ENCODE measurements at regions not wholly inside any gene's neighbourhood (a gene's known extent, or its start where the extent isn't known, plus 50 kb on each side); places are given as distances from the start of the nearest gene placed in this dataset.

GRCh38 chr3:6112546-6112945, 748.4 kb upstream of the GRM7 start:
- H3K9me3 ChIP-seq (ENCODE audit: control insufficient read depth, low read length) = no peaks in the 10 kb centered on the region
- no peak for TF ChIP-seq CTCF (conservative IDR thresholded peaks at IDR 0.05)
- 85 to 100% methylated on average over 2 to 3 of the region's 3 CpGs for WGBS, 2 experiments (ENCODE audit: insufficient coverage in 1 of 2, insufficient read length in 1 of 2)

GRCh38 chr3:6113338-6113737, 747.6 kb upstream of the GRM7 start:
- Histone ChIP-seq H3K27ac (ENCODE audit: low read depth, low read length) (no peak overlapping the region), H3K36me3 (ENCODE audit: control insufficient read depth, insufficient read depth, low read length) (no peaks in the 10 kb centered on the region), H3K9me3 (ENCODE audit: control insufficient read depth, low read length) (no peaks in the 10 kb centered on the region), H3K4me1 (ENCODE audit: control insufficient read depth, insufficient read depth, low read length) (no peaks in the 10 kb centered on the region), H3K27me3 (ENCODE audit: control insufficient read depth, insufficient read depth, low read length, poor library complexity, severe bottlenecking) (no peaks in the 10 kb centered on the region), H3K9ac (ENCODE audit: extremely low read depth, low read length, poor library complexity, severe bottlenecking) (no peak overlapping the region), H3K4me3 (ENCODE audit: low read length) (no peak overlapping the region)
- no peak for TF ChIP-seq CTCF (conservative IDR thresholded peaks at IDR 0.05)
- no peak for DNase-seq
- H3K4me3 Mint-ChIP-seq = no peak overlapping the region
- no peaks in the 10 kb centered on the region for H3K36me3 Mint-ChIP-seq (ENCODE audit: low read depth)
- H3K27ac Mint-ChIP-seq = no peak overlapping the region
- WGBS, 2 experiments (ENCODE audit: insufficient coverage in 1 of 2, insufficient read length in 1 of 2) = 95 to 100% methylated on average over 2 of the region's 2 CpGs
- H3K27me3 Mint-ChIP-seq (ENCODE audit: insufficient read depth) = no peaks in the 10 kb centered on the region
- H3K9me3 Mint-ChIP-seq = no peaks in the 10 kb centered on the region
- no peaks in the 10 kb centered on the region for H3K4me1 Mint-ChIP-seq

More at GRCh38 chr3:6112546-6112945, 748.4 kb upstream of the GRM7 start:
- Mint-ChIP-seq H3K9me3 (no peaks in the 10 kb centered on the region), H3K4me1 (no peaks in the 10 kb centered on the region), H3K36me3 (ENCODE audit: low read depth) (no peaks in the 10 kb centered on the region), H3K27ac (no peak overlapping the region), H3K27me3 (ENCODE audit: insufficient read depth) (no peaks in the 10 kb centered on the region), H3K4me3 (no peak overlapping the region)
- Histone ChIP-seq H3K4me1 (ENCODE audit: control insufficient read depth, insufficient read depth, low read length) (no peaks in the 10 kb centered on the region), H3K4me3 (ENCODE audit: low read length) (no peak overlapping the region), H3K36me3 (ENCODE audit: control insufficient read depth, insufficient read depth, low read length) (no peaks in the 10 kb centered on the region), H3K27me3 (ENCODE audit: control insufficient read depth, insufficient read depth, low read length, poor library complexity, severe bottlenecking) (no peaks in the 10 kb centered on the region), H3K27ac (ENCODE audit: low read depth, low read length) (no peak overlapping the region), H3K9ac (ENCODE audit: extremely low read depth, low read length, poor library complexity, severe bottlenecking) (no peak overlapping the region)
- no peak for DNase-seq

GRCh38 chr3:6119367-6119766, 741.5 kb upstream of the GRM7 start:
- H3K9me3 Mint-ChIP-seq = no peaks in the 10 kb centered on the region
- no peaks in the 10 kb centered on the region for H3K27me3 Mint-ChIP-seq (ENCODE audit: insufficient read depth)
- H3K4me1 Mint-ChIP-seq = no peaks in the 10 kb centered on the region
- no peak overlapping the region for H3K27ac ChIP-seq (ENCODE audit: low read depth, low read length)
- TF ChIP-seq CTCF (conservative IDR thresholded peaks at IDR 0.05) = no peak
- no peak for DNase-seq
- no peaks in the 10 kb centered on the region for H3K9me3 ChIP-seq (ENCODE audit: control insufficient read depth, low read length)
- H3K4me3 Mint-ChIP-seq = no peak overlapping the region
- H3K27ac Mint-ChIP-seq = no peak overlapping the region
- H3K36me3 ChIP-seq (ENCODE audit: control insufficient read depth, insufficient read depth, low read length) = no peaks in the 10 kb centered on the region
- H3K27me3 ChIP-seq (ENCODE audit: control insufficient read depth, insufficient read depth, low read length, poor library complexity, severe bottlenecking) = no peaks in the 10 kb centered on the region
- WGBS, 2 experiments (ENCODE audit: insufficient coverage in 1 of 2, insufficient read length in 1 of 2) = 80 to 95% methylated on average over 1 to 3 of the region's 3 CpGs
- no peak overlapping the region for H3K4me3 ChIP-seq (ENCODE audit: low read length)
- H3K36me3 Mint-ChIP-seq (ENCODE audit: low read depth) = no peaks in the 10 kb centered on the region
- no peak overlapping the region for H3K9ac ChIP-seq (ENCODE audit: extremely low read depth, low read length, poor library complexity, severe bottlenecking)
- no peaks in the 10 kb centered on the region for H3K4me1 ChIP-seq (ENCODE audit: control insufficient read depth, insufficient read depth, low read length)

All from endodermal cell (in vitro differentiated cells).